D721Med (cell line): ENCODE measurements at regions not wholly inside any gene's neighbourhood (a gene's known extent, or its start where the extent isn't known, plus 50 kb on each side); places are given as distances from the start of the nearest gene placed in this dataset.
"Not testable (repeated sequence)": the region's sequence is repeated elsewhere in the genome, so short reads cannot be mapped to it uniquely, and the experiment has no call there.

ENCODE experiments used
- DNase-seq: peaks from one replicate; pipeline ENCODE4 v3.0.0; 2011; ENCODE audit warnings: low spot score; ENCODE audit not compliant: insufficient read length
- FAIRE-seq: peaks from 2 replicates; lab custom pipeline; 2011; peaks lifted over from hg19 to GRCh38; lab: Jason Lieb, UNC
- CTCF ChIP-seq: IDR thresholded peaks from 2 replicates; pipeline ENCODE4 v1.5.1; 2012; ENCODE audit warnings: mild to moderate bottlenecking, control low read depth; ENCODE audit not compliant: insufficient read depth; ENCODE audit errors: missing control alignments

GRCh38 chr4:75169427-75169826 lies 236.5 kb downstream of the PARM1 start:
- no peak for TF ChIP-seq CTCF
- FAIRE-seq: no peak
- DNase-seq: no peak

GRCh38 chr4:75169020-75169419 lies 236.1 kb downstream of the PARM1 start:
- DNase-seq (no peak), FAIRE-seq (no peak)
- no peak for TF ChIP-seq CTCF

GRCh38 chr4:75168548-75168947 lies 235.6 kb downstream of the PARM1 start:
- DNase-seq (no peak), FAIRE-seq (no peak)
- TF ChIP-seq CTCF: no peak

GRCh38 chr4:75165100-75165499 lies 232.2 kb downstream of the PARM1 start:
- not testable (repeated sequence) for DNase-seq, FAIRE-seq

DNA sequence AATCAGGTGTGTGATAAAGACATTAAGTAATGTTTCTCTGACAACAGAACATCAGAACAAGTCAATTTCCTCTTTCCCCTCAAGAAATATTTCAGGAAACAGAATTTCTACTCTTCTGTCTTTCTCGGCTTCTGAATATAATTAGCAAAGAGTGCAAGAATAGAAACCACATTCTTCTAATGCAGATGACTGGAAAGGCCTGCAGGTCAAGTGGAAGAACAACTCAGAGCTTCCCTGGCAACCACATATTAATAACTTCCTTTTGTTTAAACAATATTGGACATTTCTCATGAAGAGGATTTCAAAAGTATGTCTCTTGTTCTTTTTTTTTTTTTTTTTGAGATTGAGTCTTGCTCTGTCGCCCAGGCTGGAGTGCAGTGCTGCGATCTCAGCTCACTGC lies 225.5 kb downstream of the PARM1 start:
- FAIRE-seq: no peak
- no peak for DNase-seq
- TF ChIP-seq CTCF: no peak

- TF ChIP-seq CTCF: no peak
- no peak for DNase-seq
- no peak for FAIRE-seq
These were observed 222.1 kb downstream of the PARM1 start for GRCh38 chr4:75154994-75155393.

DNA sequence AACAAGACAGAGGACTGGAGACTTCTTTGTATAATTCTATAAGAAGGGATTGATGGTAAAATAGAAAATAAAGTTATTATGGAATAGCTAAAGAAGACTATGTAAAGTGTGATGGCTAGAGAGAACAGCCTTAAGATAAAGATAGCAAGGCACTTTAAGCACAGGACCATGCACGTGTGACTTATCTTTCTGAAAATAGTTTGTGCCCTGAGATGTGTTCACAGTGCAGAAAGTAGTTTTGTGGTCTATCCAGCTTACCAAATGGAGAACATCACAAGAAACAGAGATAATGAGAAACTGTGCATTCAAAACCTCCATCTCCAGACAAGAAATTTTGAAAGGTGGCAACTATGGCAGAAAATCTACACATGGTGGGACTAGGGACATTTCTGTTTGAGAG lies 213.3 kb downstream of the PARM1 start:
- no peak for DNase-seq
- TF ChIP-seq CTCF: no peak
- no peak for FAIRE-seq

GRCh38 chr4:75144475-75144874 lies 211.6 kb downstream of the PARM1 start:
- DNase-seq: no peak
- TF ChIP-seq CTCF: no peak
- no peak for FAIRE-seq
